HepG2 (cell line): ENCODE measurements at regions not wholly inside any gene's neighbourhood (a gene's known extent, or its start where the extent isn't known, plus 50 kb on each side); places are given as distances from the start of the nearest gene placed in this dataset.

ENCODE experiments used
- ATAC-seq: fragments of 200-7000 bp; cut with Tn5 transposase; 3 replicates; pipeline ENCODE4 v1.9.1; 2020; ENCODE audit warnings: mild to moderate bottlenecking, moderate library complexity
- BruUV-seq: library from RNA; stranded (reverse); fragments of 400-500 nt; replicated peaks from 2 replicates; lab custom pipeline; 2021; lab: Mats Ljungman, UMichigan
- CTCF ChIA-PET: fragments of 300-600 bp; formaldehyde crosslinking; extraction: SDS; loops from one replicate; lab custom pipeline; 2021; ENCODE audit warnings: low total read pairs, inconsistent platforms, low intra/inter-chr PET ratio; lab: Yijun Ruan, JAX
- POLR2A ChIA-PET: fragments of 350-600 bp; sonication (Branson Sonifier 250); formaldehyde crosslinking; loops from one replicate; lab custom pipeline; 2020; ENCODE audit warnings: antibody characterized with exemption, inconsistent platforms; lab: Yijun Ruan, JAX
- DNase-seq: peaks from one replicate; pipeline ENCODE4 v3.0.0-alpha.2; 2015; ENCODE audit warnings: low spot score
- FAIRE-seq: peaks from 3 replicates; lab custom pipeline; 2011; peaks lifted over from hg19 to GRCh38; lab: Jason Lieb, UNC
- H2AFZ ChIP-seq: one replicate; pipeline ENCODE4 v1.6.1; 2011; ENCODE audit warnings: low read length, inconsistent platforms
- H3K27ac ChIP-seq: fragments of 300-600 bp; 3 replicates; pipeline ENCODE4 v1.8.0; 2011; ENCODE audit warnings: mixed run types, mild to moderate bottlenecking, mixed read lengths, low read length, inconsistent platforms; ENCODE audit not compliant: insufficient read depth; ENCODE audit errors: extremely low read length
- H3K27me3 ChIP-seq, 2 experiments: fragments of 200-600 bp in 1 of 2; 2 replicates in 1 of 2; 3 replicates in 1 of 2; pipeline versions ENCODE4 v1.6.0 to v1.8.0; 2011; ENCODE audit warnings: low read length in 2 of 2, mild to moderate bottlenecking in 2 of 2, moderate library complexity in 2 of 2, inconsistent platforms in 1 of 2; ENCODE audit not compliant: insufficient read depth in 2 of 2, control insufficient read depth in 1 of 2
- H3K36me3 ChIP-seq, 2 experiments: fragments of 200-600 bp in 1 of 2; replicated peaks in 1 of 2; 2 replicates in 1 of 2; 3 replicates in 1 of 2; pipeline versions ENCODE4 v1.5.1 to v1.8.0; 2011; ENCODE audit warnings: low read length in 2 of 2, inconsistent platforms in 1 of 2; ENCODE audit not compliant: insufficient read depth in 2 of 2, control insufficient read depth in 1 of 2
- H3K4me1 ChIP-seq: 2 replicates; pipeline ENCODE4 v1.5.1; 2012; ENCODE audit warnings: low read length, inconsistent platforms; ENCODE audit not compliant: insufficient read depth
- H3K4me2 ChIP-seq: 2 replicates; pipeline ENCODE4 v1.6.0; 2011; ENCODE audit warnings: low read depth, low read length, inconsistent platforms
- H3K4me3 ChIP-seq, 3 experiments: fragments of 200-600 bp in 1 of 3; sonication (generic), shearing (Covaris generic) in 1 of 3; replicated peaks in 1 of 3; 2 replicates each; pipeline ENCODE4 v1.5.1; 2011 to 2016; ENCODE audit warnings: low read length in 3 of 3, inconsistent platforms in 2 of 3, low read depth in 2 of 3, mild to moderate bottlenecking in 2 of 3, control low read depth in 1 of 3, mixed read lengths in 1 of 3; ENCODE audit not compliant: insufficient read depth in 1 of 3
- H3K79me2 ChIP-seq: one replicate; pipeline ENCODE4 v1.6.1; 2011; ENCODE audit warnings: low read length, inconsistent platforms; ENCODE audit not compliant: insufficient read depth
- H3K9ac ChIP-seq: 2 replicates; pipeline ENCODE4 v1.6.0; 2011; ENCODE audit warnings: mild to moderate bottlenecking, low read depth, low read length, inconsistent platforms; ENCODE audit not compliant: insufficient read depth
- H3K9me3 ChIP-seq: 2 replicates; pipeline ENCODE4 v1.5.1; 2012; ENCODE audit warnings: mild to moderate bottlenecking, low read length
- H4K20me1 ChIP-seq: 2 replicates; pipeline ENCODE4 v1.6.0; 2011; ENCODE audit warnings: inconsistent platforms, mild to moderate bottlenecking, low read length, moderate library complexity; ENCODE audit not compliant: insufficient read depth
- ARNT2 ChIP-seq: sonication (generic); formaldehyde crosslinking; IDR thresholded peaks from 2 replicates; pipeline ENCODE4 v1.8.0; 2022; ENCODE audit warnings: mild to moderate bottlenecking, low read depth, missing genetic modification reagents, moderate library complexity
- MIXL1 ChIP-seq: IDR thresholded peaks from 2 replicates; pipeline ENCODE4 v1.6.1; 2016
- PAX8 ChIP-seq: sonication (generic); formaldehyde crosslinking; IDR thresholded peaks from 2 replicates; pipeline ENCODE4 v1.8.0; 2022; ENCODE audit warnings: mild to moderate bottlenecking, missing genetic modification reagents, borderline replicate concordance
- PCBP2 ChIP-seq: fragments of 200-400 bp; formaldehyde crosslinking; optimal IDR thresholded peaks from 2 replicates; pipeline ENCODE3; 2018; ENCODE audit warnings: low read length, low read depth; ENCODE audit not compliant: poor library complexity, severe bottlenecking
- PITX1 ChIP-seq: sonication (generic); formaldehyde crosslinking; IDR thresholded peaks from 2 replicates; pipeline ENCODE4 v1.5.1; 2020; ENCODE audit warnings: mild to moderate bottlenecking, missing genetic modification reagents
- RARG ChIP-seq: sonication (generic); formaldehyde crosslinking; IDR thresholded peaks from 2 replicates; pipeline ENCODE4 v1.4.0; 2020; ENCODE audit warnings: low read depth, mild to moderate bottlenecking, missing genetic modification reagents
- RBM22 ChIP-seq: fragments of 200-400 bp; formaldehyde crosslinking; optimal IDR thresholded peaks from 2 replicates; pipeline ENCODE3; 2017; ENCODE audit warnings: mild to moderate bottlenecking, low read length, moderate library complexity
- REPIN1 ChIP-seq: sonication (generic); formaldehyde crosslinking; IDR thresholded peaks from 2 replicates; pipeline ENCODE4 v1.8.0; 2022; ENCODE audit warnings: missing genetic modification reagents, low read depth, mild to moderate bottlenecking, borderline replicate concordance
- TCF7L2 ChIP-seq: IDR thresholded peaks from 2 replicates; pipeline ENCODE4 v1.6.1; 2011; ENCODE audit warnings: mild to moderate bottlenecking, low read depth, low read length, moderate library complexity
- ZNF12 ChIP-seq: sonication (generic); formaldehyde crosslinking; IDR thresholded peaks from 2 replicates; pipeline ENCODE4 v1.5.0; 2020; ENCODE audit warnings: missing genetic modification reagents
- ZNF24 ChIP-seq: fragments of 450-650 bp; IDR thresholded peaks from 2 replicates; pipeline ENCODE4 v1.6.1; 2017; ENCODE audit warnings: antibody characterized with exemption, mild to moderate bottlenecking
- ZNF607 ChIP-seq: sonication (generic); formaldehyde crosslinking; IDR thresholded peaks from 2 replicates; pipeline ENCODE4 v1.5.1; 2020; ENCODE audit warnings: missing genetic modification reagents, mild to moderate bottlenecking, borderline replicate concordance
- ZSCAN22 ChIP-seq: sonication (generic); formaldehyde crosslinking; IDR thresholded peaks from 2 replicates; pipeline ENCODE4 v1.4.0; 2020; ENCODE audit warnings: mild to moderate bottlenecking, missing genetic modification reagents
- WGBS: methylation state at CpG from one replicate; pipeline ENCODE4 v1.1.6; 2017; ENCODE audit warnings: low lambda C conversion rate; 5-methylcytosine and 5-hydroxymethylcytosine counted together
- in situ Hi-C: cut with HindIII; loops from 2 replicates; pipeline ENCODE4 v1.10.0; 2017; ENCODE audit warnings: low pct_unique_long_range_greater_than_20kb; ENCODE audit not compliant: extremely low pct_ligation_motif_present
- intact Hi-C: fragments of 100-400 bp; cut with micrococcal nuclease; formaldehyde crosslinking; loops from one replicate; pipeline ENCODE4 v1.10.0; 2022; ENCODE audit not compliant: unreplicated experiment

DNA sequence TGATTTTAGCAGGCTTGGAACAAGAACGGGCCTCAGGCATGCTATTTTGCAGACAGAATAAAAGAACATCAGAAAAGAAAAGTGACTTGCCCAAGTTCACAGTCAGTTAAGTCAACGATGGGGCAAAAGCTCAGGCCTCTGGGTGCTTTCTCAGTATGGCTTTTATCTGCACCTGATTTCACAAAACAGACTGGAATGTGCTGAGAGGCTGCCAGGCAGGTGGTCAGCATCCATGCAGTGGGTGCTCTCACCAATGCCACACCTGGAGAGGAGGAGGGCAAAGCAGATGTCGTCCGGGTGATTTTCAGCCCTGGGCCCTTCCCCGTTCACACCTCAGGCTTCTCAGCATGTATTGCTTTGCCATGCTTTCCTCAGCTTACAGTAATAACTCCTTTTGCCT is 854.6 kb downstream of the RNF144A start:
- Histone ChIP-seq H3K4me2 (no peak overlapping the region), H3K4me1 (no peaks in the 10 kb centered on the region), H4K20me1 (no peaks in the 10 kb centered on the region), H3K36me3 (no peaks in the 10 kb centered on the region)
- no peak for DNase-seq
- ATAC-seq, result no peak
- in situ Hi-C loops, result no loop called here
- TF ChIP-seq ZNF12 (CRISPR knock-in tag) (no peak), RBM22 (no peak), RARG (no peak), MIXL1 (CRISPR knock-in tag) (no peak)
- TF ChIP-seq, all 625 proteins: peak for 0
- Histone ChIP-seq H3K9ac (no peak overlapping the region), H3K9me3 (no peaks in the 10 kb centered on the region), H2AFZ (no peak overlapping the region), H3K4me3 (no peak overlapping the region), H3K27ac (no peak overlapping the region), H3K79me2 (no peaks in the 10 kb centered on the region), H3K27me3 (no peaks in the 10 kb centered on the region)
- ChIA-PET POLR2A (no interaction called here), CTCF (no interaction called here)
- no TSS peak for BruUV-seq
- 49% methylated on average over 5 of the region's 5 CpGs for WGBS
- FAIRE-seq, result no peak
- intact Hi-C loops, result no loop called here

DNA sequence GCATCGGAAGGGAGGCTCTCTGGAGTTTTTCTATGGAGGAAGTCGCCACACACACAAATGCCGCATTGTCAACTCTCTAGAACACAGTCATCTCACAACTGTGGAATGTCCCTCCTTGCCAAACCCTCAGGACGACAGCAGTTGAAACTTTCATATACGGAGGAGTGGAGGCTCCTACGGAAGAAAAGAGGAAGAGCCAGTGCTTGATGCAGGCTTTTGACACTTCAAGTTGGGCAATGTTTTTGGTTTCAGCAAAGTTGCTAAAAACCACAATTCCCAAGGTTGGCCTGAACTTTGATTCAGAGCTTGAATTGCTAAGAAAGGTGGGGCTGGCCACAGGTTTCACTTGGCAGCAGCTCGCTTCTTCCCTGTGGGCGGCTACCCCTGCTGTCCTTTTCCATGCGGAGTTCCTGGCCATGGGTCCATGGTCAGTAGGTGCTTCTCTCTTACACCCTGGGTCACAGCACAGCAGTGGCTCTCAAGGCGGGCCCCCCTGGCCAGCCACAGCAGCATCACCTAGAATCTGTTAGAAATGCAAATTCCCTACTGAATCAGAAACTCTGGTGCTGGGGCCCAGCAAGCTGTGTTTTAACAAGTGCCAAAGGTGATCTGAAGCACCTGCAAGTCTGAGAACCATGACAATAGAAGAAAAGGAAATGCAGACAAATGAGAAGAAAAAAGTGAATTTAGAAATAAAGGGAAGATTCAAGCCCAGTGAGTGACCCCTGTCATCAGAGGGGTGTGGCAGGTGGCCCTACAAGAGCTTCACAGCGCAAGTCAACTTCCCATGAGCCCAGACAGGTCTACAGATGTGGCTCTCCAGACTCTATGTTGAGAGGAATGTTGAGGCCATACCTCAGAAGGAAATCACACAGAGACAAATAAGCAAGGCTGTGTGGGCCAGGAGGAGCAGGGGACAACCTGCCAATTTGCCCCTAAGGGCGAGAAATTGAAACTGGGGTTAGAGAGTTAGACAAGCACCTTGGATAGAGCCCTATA is 856.4 kb downstream of the RNF144A start:
- Histone ChIP-seq H3K9ac (no peak overlapping the region), H3K27me3 (no peaks in the 10 kb centered on the region; a peak in 1 of 5 replicates), H2AFZ (no peak overlapping the region), H3K4me2 (no peak overlapping the region), H3K36me3 (no peaks in the 10 kb centered on the region), H3K4me1 (no peaks in the 10 kb centered on the region), H3K9me3 (no peaks in the 10 kb centered on the region), H3K4me3 (no peak overlapping the region), H3K79me2 (no peaks in the 10 kb centered on the region), H4K20me1 (no peaks in the 10 kb centered on the region), H3K27ac (no peak overlapping the region)
- ATAC-seq (no peak), DNase-seq (no peak), FAIRE-seq (no peak)
- no TSS peak for BruUV-seq
- intact Hi-C loops, result no loop called here
- POLR2A ChIA-PET, result interaction anchor here (0.6 kb wide), 1 partner anchor 909 kb away, joined by 3 read pairs; no protein-coding TSS in a partner anchor
- CTCF ChIA-PET, result no interaction called here
- WGBS, result 36% methylated on average over 9 of the region's 12 CpGs
- in situ Hi-C loops, result no loop called here
- TF ChIP-seq ZNF24 (no peak), ZSCAN22 (CRISPR knock-in tag) (no peak), ARNT2 (no peak), PAX8 (CRISPR knock-in tag) (no peak), TCF7L2 (no peak), PCBP2 (no peak), ZNF607 (CRISPR knock-in tag) (no peak), REPIN1 (CRISPR knock-in tag) (no peak), PITX1 (CRISPR knock-in tag) (no peak)
